ENCODE measurements at regions not wholly inside any gene's neighbourhood (a gene's known extent, or its start where the extent isn't known, plus 50 kb on each side); places are given as distances from the start of the nearest gene placed in this dataset.

DNA sequence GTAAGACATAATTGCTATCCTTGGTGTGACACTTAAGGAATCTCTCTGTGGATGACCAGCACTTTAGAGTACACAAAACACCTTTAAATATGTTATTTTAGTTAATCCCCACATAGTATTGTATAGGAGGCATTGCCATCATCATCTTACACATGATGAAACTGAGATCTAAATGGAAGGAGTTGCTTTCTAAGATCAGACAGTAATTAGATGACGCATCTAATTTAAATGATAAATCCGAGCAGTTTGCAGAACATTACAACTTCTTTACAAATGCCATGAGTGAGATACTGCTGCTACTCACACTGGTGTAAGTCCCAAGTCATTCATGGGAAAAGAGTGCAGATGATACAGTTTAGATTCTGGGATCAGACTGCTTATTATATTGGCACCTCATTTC, 431.9 kb downstream of the MFSD1 start:
- TF ChIP-seq, protein P1, sequence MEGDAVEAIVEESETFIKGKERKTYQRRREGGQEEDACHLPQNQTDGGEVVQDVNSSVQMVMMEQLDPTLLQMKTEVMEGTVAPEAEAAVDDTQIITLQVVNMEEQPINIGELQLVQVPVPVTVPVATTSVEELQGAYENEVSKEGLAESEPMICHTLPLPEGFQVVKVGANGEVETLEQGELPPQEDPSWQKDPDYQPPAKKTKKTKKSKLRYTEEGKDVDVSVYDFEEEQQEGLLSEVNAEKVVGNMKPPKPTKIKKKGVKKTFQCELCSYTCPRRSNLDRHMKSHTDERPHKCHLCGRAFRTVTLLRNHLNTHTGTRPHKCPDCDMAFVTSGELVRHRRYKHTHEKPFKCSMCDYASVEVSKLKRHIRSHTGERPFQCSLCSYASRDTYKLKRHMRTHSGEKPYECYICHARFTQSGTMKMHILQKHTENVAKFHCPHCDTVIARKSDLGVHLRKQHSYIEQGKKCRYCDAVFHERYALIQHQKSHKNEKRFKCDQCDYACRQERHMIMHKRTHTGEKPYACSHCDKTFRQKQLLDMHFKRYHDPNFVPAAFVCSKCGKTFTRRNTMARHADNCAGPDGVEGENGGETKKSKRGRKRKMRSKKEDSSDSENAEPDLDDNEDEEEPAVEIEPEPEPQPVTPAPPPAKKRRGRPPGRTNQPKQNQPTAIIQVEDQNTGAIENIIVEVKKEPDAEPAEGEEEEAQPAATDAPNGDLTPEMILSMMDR (IDR thresholded peaks at IDR 0.05; ENCODE audit: low read depth, low read length, poor library complexity, severe bottlenecking): no peak
- no peak for TF ChIP-seq EZH2phosphoT487 (IDR thresholded peaks at IDR 0.05; ENCODE audit: borderline replicate concordance, low read length)

Data from DOHH2 (cell line).